ENCODE measurements at regions not wholly inside any gene's neighbourhood (a gene's known extent, or its start where the extent isn't known, plus 50 kb on each side); places are given as distances from the start of the nearest gene placed in this dataset.

DNA sequence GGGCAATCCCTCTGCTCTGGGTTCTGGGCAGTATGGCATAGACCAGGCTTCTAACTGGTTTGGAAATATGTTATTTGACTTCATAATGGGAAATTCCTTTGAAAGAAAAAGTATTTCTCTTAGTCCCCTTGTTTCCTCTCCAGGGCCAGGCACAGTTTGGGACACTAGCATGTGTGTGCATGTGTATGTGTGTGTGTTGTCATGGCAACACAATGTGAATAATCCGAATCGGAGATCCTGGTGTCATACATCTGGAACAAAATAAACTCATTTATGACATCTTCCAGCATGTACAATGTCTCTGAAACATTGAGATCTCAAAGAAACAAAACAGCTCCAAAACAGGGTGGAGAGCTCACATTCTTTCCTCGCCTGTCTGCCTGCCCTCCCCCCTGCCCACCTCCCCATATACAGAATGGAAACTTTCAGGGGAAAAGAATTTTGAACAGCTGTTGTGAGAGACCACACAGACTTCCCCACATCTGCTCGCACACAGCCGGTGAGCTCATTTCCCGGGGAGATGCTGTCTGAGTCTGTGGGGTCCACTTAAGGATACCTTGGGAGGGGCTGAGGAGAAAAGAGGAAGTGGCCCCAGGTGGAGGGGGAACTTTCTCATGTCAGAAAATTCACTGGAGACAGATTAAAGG, 55.5 kb upstream of the PARP11 start:
- Histone ChIP-seq H3K4me3 (no peak overlapping the region), H3K27ac (no peak overlapping the region), H3K4me1 (no peaks in the 10 kb centered on the region), H3K9me3 (no peaks in the 10 kb centered on the region), H3K36me3 (no peaks in the 10 kb centered on the region), H3K27me3 (ENCODE audit: low read depth) (peaks cover 21% of the 10 kb centered on the region)
- ATAC-seq = no peak
- DNase-seq = no peak
- TF ChIP-seq, protein P1, sequence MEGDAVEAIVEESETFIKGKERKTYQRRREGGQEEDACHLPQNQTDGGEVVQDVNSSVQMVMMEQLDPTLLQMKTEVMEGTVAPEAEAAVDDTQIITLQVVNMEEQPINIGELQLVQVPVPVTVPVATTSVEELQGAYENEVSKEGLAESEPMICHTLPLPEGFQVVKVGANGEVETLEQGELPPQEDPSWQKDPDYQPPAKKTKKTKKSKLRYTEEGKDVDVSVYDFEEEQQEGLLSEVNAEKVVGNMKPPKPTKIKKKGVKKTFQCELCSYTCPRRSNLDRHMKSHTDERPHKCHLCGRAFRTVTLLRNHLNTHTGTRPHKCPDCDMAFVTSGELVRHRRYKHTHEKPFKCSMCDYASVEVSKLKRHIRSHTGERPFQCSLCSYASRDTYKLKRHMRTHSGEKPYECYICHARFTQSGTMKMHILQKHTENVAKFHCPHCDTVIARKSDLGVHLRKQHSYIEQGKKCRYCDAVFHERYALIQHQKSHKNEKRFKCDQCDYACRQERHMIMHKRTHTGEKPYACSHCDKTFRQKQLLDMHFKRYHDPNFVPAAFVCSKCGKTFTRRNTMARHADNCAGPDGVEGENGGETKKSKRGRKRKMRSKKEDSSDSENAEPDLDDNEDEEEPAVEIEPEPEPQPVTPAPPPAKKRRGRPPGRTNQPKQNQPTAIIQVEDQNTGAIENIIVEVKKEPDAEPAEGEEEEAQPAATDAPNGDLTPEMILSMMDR (IDR thresholded peaks at IDR 0.05) = no peak
- intact Hi-C loops (cut with DNase I) = no loop called here

DNA sequence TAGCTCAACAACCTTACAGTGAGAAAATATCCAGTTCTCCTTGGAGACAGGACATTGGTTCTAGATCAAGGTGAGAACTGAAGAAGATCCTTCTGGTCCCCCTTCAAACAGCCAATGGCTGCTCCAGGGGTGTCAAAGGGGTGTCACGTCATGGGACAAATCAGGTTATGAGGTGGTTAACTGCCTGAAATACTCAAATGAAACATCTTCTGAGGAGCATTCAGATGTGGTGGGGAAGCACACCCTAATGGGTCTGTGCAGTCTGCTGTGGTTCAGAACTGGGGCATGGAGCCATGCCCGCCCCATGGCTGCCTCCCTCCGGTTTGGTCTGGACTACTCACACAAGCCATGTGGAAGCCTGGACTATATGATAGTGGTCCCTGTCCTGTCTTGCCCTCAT, 52.4 kb upstream of the PARP11 start:
- ATAC-seq = no peak
- Histone ChIP-seq H3K4me3 (no peak overlapping the region), H3K4me1 (no peaks in the 10 kb centered on the region), H3K27me3 (ENCODE audit: low read depth) (peaks cover 23% of the 10 kb centered on the region), H3K27ac (no peak overlapping the region), H3K9me3 (no peaks in the 10 kb centered on the region), H3K36me3 (no peaks in the 10 kb centered on the region)
- no peak for DNase-seq
- intact Hi-C loops (cut with DNase I) = no loop called here
- TF ChIP-seq, protein P1 (IDR thresholded peaks at IDR 0.05) = no peak

DNA sequence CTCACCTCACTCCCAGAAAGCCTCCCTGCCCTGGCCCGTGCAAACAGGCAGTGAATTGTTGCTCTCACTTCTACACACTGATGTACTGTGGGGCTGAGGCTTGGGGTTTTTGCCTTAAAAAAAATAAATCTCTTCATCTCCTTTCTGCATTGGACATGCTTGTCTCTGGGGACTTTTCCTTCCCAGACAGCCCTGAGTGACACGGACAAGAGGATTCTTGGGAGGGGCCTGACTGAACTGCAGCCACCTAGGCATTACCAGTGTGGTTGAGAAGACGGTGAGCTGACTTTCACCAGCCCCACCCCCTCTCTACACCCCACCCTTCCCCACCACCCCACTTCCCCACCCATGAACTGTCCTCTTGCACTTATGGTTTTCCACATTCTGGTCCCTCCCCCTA, 51.6 kb upstream of the PARP11 start:
- no peak overlapping the region for H3K4me3 ChIP-seq

DNA sequence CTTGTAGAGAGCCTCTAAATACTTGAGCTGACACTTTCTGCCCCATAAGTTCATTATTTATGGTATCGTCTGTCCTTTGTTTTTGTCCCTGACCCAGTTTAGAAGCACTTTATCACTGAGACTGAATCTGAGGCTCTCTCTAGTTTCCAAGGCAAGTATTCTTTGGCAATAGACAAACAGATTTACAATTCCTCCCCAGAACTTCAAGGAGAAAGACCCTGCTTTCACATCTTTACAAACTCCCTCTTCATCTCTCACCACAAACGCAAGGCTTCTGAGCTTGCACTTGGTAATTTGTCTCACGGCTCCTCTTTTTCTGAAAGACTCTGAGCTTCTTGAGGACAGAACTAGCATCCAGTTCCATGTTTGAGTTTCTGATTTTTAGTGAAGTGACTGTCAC, 49.8 kb upstream of the PARP11 start:
- Histone ChIP-seq H3K4me1 (no peaks in the 10 kb centered on the region), H3K27ac (no peak overlapping the region), H3K4me3 (no peak overlapping the region), H3K9me3 (no peaks in the 10 kb centered on the region), H3K27me3 (ENCODE audit: low read depth) (peaks cover 34% of the 10 kb centered on the region), H3K36me3 (no peaks in the 10 kb centered on the region)
- intact Hi-C loops (cut with DNase I) = no loop called here
- TF ChIP-seq, protein P1 (IDR thresholded peaks at IDR 0.05) = no peak
- no peak for DNase-seq
- ATAC-seq = no peak

More for the DNA sequence above, 51.6 kb upstream of the PARP11 start:
- Histone ChIP-seq H3K9me3 (no peaks in the 10 kb centered on the region), H3K36me3 (no peaks in the 10 kb centered on the region), H3K4me1 (no peaks in the 10 kb centered on the region), H3K27me3 (ENCODE audit: low read depth) (peaks cover 30% of the 10 kb centered on the region), H3K27ac (no peak overlapping the region)
- intact Hi-C loops (cut with DNase I) = no loop called here
- ATAC-seq (no peak), DNase-seq (no peak)
- TF ChIP-seq, protein P1 (IDR thresholded peaks at IDR 0.05) = no peak
